Astrocyte (in vitro differentiated cells and primary cell): ENCODE measurements at regions not wholly inside any gene's neighbourhood (a gene's known extent, or its start where the extent isn't known, plus 50 kb on each side); places are given as distances from the start of the nearest gene placed in this dataset.

Experiments
- DNase-seq: peaks from one replicate; pipeline ENCODE4 v3.0.0-alpha.2; 2010; ENCODE audit warnings: low read depth
- FAIRE-seq: peaks from 2 replicates; lab custom pipeline; 2011; peaks lifted over from hg19 to GRCh38; lab: Jason Lieb, UNC
- H2AFZ ChIP-seq: 2 replicates; pipeline ENCODE4 v1.6.0; 2012; ENCODE audit warnings: low read depth, low read length, inconsistent platforms
- H3K27ac ChIP-seq: 2 replicates; pipeline ENCODE4 v1.5.1; 2011; ENCODE audit warnings: low read depth, low read length, inconsistent platforms
- H3K27me3 ChIP-seq: 2 replicates; pipeline ENCODE4 v1.6.0; 2011; ENCODE audit warnings: low read length, inconsistent platforms; ENCODE audit not compliant: insufficient read depth
- H3K36me3 ChIP-seq: 2 replicates; pipeline ENCODE4 v1.5.1; 2011; ENCODE audit warnings: low read length, inconsistent platforms; ENCODE audit not compliant: insufficient read depth
- H3K4me1 ChIP-seq: 2 replicates; pipeline ENCODE4 v1.5.1; 2011; ENCODE audit warnings: low read length, inconsistent platforms; ENCODE audit not compliant: insufficient read depth
- H3K4me2 ChIP-seq: 2 replicates; pipeline ENCODE4 v1.6.0; 2012; ENCODE audit warnings: low read length, inconsistent platforms
- H3K4me3 ChIP-seq: 2 replicates; pipeline ENCODE4 v1.5.1; 2011; ENCODE audit warnings: low read depth, mild to moderate bottlenecking, low read length, inconsistent platforms; ENCODE audit not compliant: insufficient read depth
- H3K79me2 ChIP-seq: 2 replicates; pipeline ENCODE4 v1.6.0; 2012; ENCODE audit warnings: mild to moderate bottlenecking, low read length, inconsistent platforms; ENCODE audit not compliant: insufficient read depth
- H3K9ac ChIP-seq: 2 replicates; pipeline ENCODE4 v1.6.0; 2012; ENCODE audit warnings: mild to moderate bottlenecking, low read length, inconsistent platforms
- H3K9me3 ChIP-seq: 2 replicates; pipeline ENCODE4 v1.5.1; 2012; ENCODE audit warnings: low read depth, mild to moderate bottlenecking, low read length, inconsistent platforms; ENCODE audit not compliant: insufficient read depth
- H4K20me1 ChIP-seq: 2 replicates; pipeline ENCODE4 v1.6.0; 2012; ENCODE audit warnings: low read length, inconsistent platforms; ENCODE audit not compliant: insufficient read depth
- H3K27ac Mint-ChIP-seq: one replicate; pipeline ENCODE4 v1.8.0; 2021; ENCODE audit warnings: mild to moderate bottlenecking, mixed read lengths; ENCODE audit not compliant: unreplicated experiment
- H3K27me3 Mint-ChIP-seq: one replicate; pipeline ENCODE4 v1.8.0; 2021; ENCODE audit warnings: low read depth, mixed read lengths; ENCODE audit not compliant: unreplicated experiment
- H3K36me3 Mint-ChIP-seq: one replicate; pipeline ENCODE4 v1.8.0; 2021; ENCODE audit warnings: low read depth, mixed read lengths; ENCODE audit not compliant: unreplicated experiment
- H3K4me1 Mint-ChIP-seq: one replicate; pipeline ENCODE4 v1.8.0; 2021; ENCODE audit warnings: low read depth, mixed read lengths; ENCODE audit not compliant: unreplicated experiment
- H3K4me3 Mint-ChIP-seq: one replicate; pipeline ENCODE4 v1.8.0; 2021; ENCODE audit warnings: mild to moderate bottlenecking, moderate library complexity, mixed read lengths; ENCODE audit not compliant: unreplicated experiment
- H3K9me3 Mint-ChIP-seq: one replicate; pipeline ENCODE4 v1.8.0; 2021; ENCODE audit warnings: mild to moderate bottlenecking, mixed read lengths; ENCODE audit not compliant: unreplicated experiment
- CTCF ChIP-seq: IDR thresholded peaks from 2 replicates; pipeline ENCODE4 v1.5.1; 2011; ENCODE audit warnings: low read depth, mild to moderate bottlenecking, inconsistent platforms, low read length, moderate library complexity; ENCODE audit not compliant: insufficient read depth
- EZH2 ChIP-seq: IDR thresholded peaks from 2 replicates; pipeline ENCODE4 v1.6.1; 2012; ENCODE audit warnings: mild to moderate bottlenecking, low read length, inconsistent platforms; ENCODE audit not compliant: insufficient read depth

- Histone ChIP-seq H3K27me3 (no peaks in the 10 kb centered on the region), H3K4me1 (no peaks in the 10 kb centered on the region), H3K79me2 (no peaks in the 10 kb centered on the region), H3K36me3 (no peaks in the 10 kb centered on the region), H4K20me1 (no peaks in the 10 kb centered on the region), H3K4me2 (no peak overlapping the region), H3K27ac (no peak overlapping the region), H3K9me3 (no peaks in the 10 kb centered on the region), H3K4me3 (no peak overlapping the region), H2AFZ (no peak overlapping the region), H3K9ac (no peak overlapping the region)
- FAIRE-seq (no peak), DNase-seq (no peak)
- Mint-ChIP-seq H3K4me3 (no peak overlapping the region), H3K4me1 (no peaks in the 10 kb centered on the region), H3K27me3 (no peaks in the 10 kb centered on the region), H3K9me3 (peaks cover 9% of the 10 kb centered on the region), H3K27ac (no peak overlapping the region), H3K36me3 (no peaks in the 10 kb centered on the region)
- no peak for TF ChIP-seq EZH2
- no peak for TF ChIP-seq CTCF
These were observed 102.9 kb downstream of the PFKFB3 start for GRCh38 chr10:6305401-6306321.

- H3K27ac ChIP-seq, result no peak overlapping the region
- H3K4me1 Mint-ChIP-seq, result peaks cover 3% of the 10 kb centered on the region
- H3K36me3 ChIP-seq, result no peaks in the 10 kb centered on the region
- H3K4me3 ChIP-seq, result no peak overlapping the region
- no peak for FAIRE-seq
- H3K4me1 ChIP-seq, result no peaks in the 10 kb centered on the region
- no peaks in the 10 kb centered on the region for H3K36me3 Mint-ChIP-seq
- H3K4me3 Mint-ChIP-seq, result no peak overlapping the region
- H3K27me3 Mint-ChIP-seq, result no peaks in the 10 kb centered on the region
- H3K79me2 ChIP-seq, result no peaks in the 10 kb centered on the region
- no peaks in the 10 kb centered on the region for H3K27me3 ChIP-seq
- no peaks in the 10 kb centered on the region for H4K20me1 ChIP-seq
- H3K27ac Mint-ChIP-seq, result no peak overlapping the region
- H3K9me3 Mint-ChIP-seq, result peaks cover 9% of the 10 kb centered on the region
- no peak for TF ChIP-seq CTCF
- no peak for DNase-seq
- H3K4me2 ChIP-seq, result no peak overlapping the region
- H3K9ac ChIP-seq, result no peak overlapping the region
- no peak overlapping the region for H2AFZ ChIP-seq
- no peaks in the 10 kb centered on the region for H3K9me3 ChIP-seq
These were observed 104.2 kb downstream of the PFKFB3 start for GRCh38 chr10:6306917-6307316.

- Histone ChIP-seq H3K4me1 (no peaks in the 10 kb centered on the region), H3K4me3 (no peak overlapping the region), H4K20me1 (no peaks in the 10 kb centered on the region), H2AFZ (no peak overlapping the region), H3K27ac (no peak overlapping the region), H3K79me2 (no peaks in the 10 kb centered on the region), H3K36me3 (no peaks in the 10 kb centered on the region), H3K9me3 (no peaks in the 10 kb centered on the region), H3K4me2 (no peak overlapping the region), H3K9ac (no peak overlapping the region), H3K27me3 (peaks cover 4% of the 10 kb centered on the region)
- Mint-ChIP-seq H3K27ac (no peak overlapping the region), H3K9me3 (peaks cover 9% of the 10 kb centered on the region), H3K4me1 (peaks cover 3% of the 10 kb centered on the region), H3K36me3 (no peaks in the 10 kb centered on the region), H3K4me3 (no peak overlapping the region), H3K27me3 (peaks cover 3% of the 10 kb centered on the region)
- DNase-seq (no peak), FAIRE-seq (no peak)
- no peak for TF ChIP-seq EZH2
- no peak for TF ChIP-seq CTCF
These were observed 107.1 kb downstream of the PFKFB3 start for GRCh38 chr10:6309816-6310215.
